ENCODE measurements at regions not wholly inside any gene's neighbourhood (a gene's known extent, or its start where the extent isn't known, plus 50 kb on each side); places are given as distances from the start of the nearest gene placed in this dataset.

DNA sequence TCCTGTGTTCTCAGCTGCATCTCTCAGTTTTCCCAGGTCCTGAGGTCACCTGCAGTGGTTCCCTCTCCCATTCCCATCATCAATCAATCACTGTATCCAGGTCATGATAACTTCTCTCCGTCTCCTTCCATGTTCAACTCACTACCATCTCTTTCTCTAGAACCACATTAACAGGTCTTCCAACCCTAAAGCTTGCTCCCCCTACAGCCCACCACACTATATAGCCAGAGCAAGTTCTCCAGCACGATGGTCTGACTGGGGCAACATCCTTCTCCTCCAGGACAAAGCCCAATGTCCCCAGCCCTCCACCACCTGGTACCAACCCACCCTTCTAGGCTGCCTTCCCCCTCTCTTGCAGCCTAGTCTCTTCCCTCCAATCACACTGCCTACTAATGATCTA lies 241.6 kb downstream of the CDK5RAP2 start:
- TF ChIP-seq, protein P1, sequence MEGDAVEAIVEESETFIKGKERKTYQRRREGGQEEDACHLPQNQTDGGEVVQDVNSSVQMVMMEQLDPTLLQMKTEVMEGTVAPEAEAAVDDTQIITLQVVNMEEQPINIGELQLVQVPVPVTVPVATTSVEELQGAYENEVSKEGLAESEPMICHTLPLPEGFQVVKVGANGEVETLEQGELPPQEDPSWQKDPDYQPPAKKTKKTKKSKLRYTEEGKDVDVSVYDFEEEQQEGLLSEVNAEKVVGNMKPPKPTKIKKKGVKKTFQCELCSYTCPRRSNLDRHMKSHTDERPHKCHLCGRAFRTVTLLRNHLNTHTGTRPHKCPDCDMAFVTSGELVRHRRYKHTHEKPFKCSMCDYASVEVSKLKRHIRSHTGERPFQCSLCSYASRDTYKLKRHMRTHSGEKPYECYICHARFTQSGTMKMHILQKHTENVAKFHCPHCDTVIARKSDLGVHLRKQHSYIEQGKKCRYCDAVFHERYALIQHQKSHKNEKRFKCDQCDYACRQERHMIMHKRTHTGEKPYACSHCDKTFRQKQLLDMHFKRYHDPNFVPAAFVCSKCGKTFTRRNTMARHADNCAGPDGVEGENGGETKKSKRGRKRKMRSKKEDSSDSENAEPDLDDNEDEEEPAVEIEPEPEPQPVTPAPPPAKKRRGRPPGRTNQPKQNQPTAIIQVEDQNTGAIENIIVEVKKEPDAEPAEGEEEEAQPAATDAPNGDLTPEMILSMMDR (IDR thresholded peaks at IDR 0.05) = no peak
- TF ChIP-seq EZH2 (IDR thresholded peaks at IDR 0.05; ENCODE audit: borderline replicate concordance, insufficient read depth, low read depth, low read length, poor library complexity, severe bottlenecking) = no peak
